Mesenchymal stem cell (in vitro differentiated cells and primary cell): ENCODE measurements at regions not wholly inside any gene's neighbourhood (a gene's known extent, or its start where the extent isn't known, plus 50 kb on each side); places are given as distances from the start of the nearest gene placed in this dataset.

Experiments used
- DNase-seq: peaks from one replicate; pipeline ENCODE4 v3.0.0-alpha.2; 2013
- H2AFZ ChIP-seq: one replicate; pipeline ENCODE4 v1.6.1; 2013; ENCODE audit warnings: low read depth, mild to moderate bottlenecking, control low read depth, inconsistent platforms, low read length, moderate library complexity
- H2AK5ac ChIP-seq: 2 replicates; pipeline ENCODE4 v1.6.1; 2013; ENCODE audit warnings: low read length, moderate library complexity, mild to moderate bottlenecking, inconsistent platforms; ENCODE audit not compliant: severe bottlenecking
- H2BK120ac ChIP-seq: one replicate; pipeline ENCODE4 v1.6.1; 2013; ENCODE audit warnings: low read depth, mild to moderate bottlenecking, inconsistent platforms, low read length, moderate library complexity
- H2BK12ac ChIP-seq, 2 experiments: one replicate each; pipeline ENCODE4 v1.6.1; 2013; ENCODE audit warnings: inconsistent platforms in 2 of 2, low read length in 2 of 2, mild to moderate bottlenecking in 2 of 2, moderate library complexity in 2 of 2, control low read depth in 1 of 2
- H2BK15ac ChIP-seq: one replicate; pipeline ENCODE4 v1.6.1; 2013; ENCODE audit warnings: mild to moderate bottlenecking, low read depth, inconsistent platforms; ENCODE audit not compliant: poor library complexity, severe bottlenecking
- H2BK5ac ChIP-seq: 2 replicates; pipeline ENCODE4 v1.6.1; 2013; ENCODE audit warnings: low read depth, mild to moderate bottlenecking, low read length, control low read depth, inconsistent platforms; ENCODE audit not compliant: poor library complexity, severe bottlenecking
- H3K14ac ChIP-seq, 2 experiments: one replicate each; pipeline ENCODE4 v1.6.1; 2013; ENCODE audit warnings: inconsistent platforms in 2 of 2, low read length in 2 of 2, control low read depth in 1 of 2, mild to moderate bottlenecking in 1 of 2, moderate library complexity in 1 of 2
- H3K18ac ChIP-seq, 2 experiments: one replicate each; pipeline ENCODE4 v1.6.1; 2013; ENCODE audit warnings: inconsistent platforms in 2 of 2, low read length in 2 of 2, control low read depth in 1 of 2, low read depth in 1 of 2, mild to moderate bottlenecking in 1 of 2
- H3K23ac ChIP-seq, 2 experiments: one replicate each; pipeline ENCODE4 v1.6.1; 2013; ENCODE audit warnings: inconsistent platforms in 2 of 2, low read length in 2 of 2, mild to moderate bottlenecking in 2 of 2, moderate library complexity in 2 of 2, control low read depth in 1 of 2
- H3K27ac ChIP-seq: 2 replicates; pipeline ENCODE4 v1.5.1; 2013; ENCODE audit warnings: mild to moderate bottlenecking, moderate library complexity, low read length, control low read depth, inconsistent platforms; ENCODE audit not compliant: poor library complexity, severe bottlenecking
- H3K27me3 ChIP-seq, 2 experiments: 2 replicates each; pipeline versions ENCODE4 v1.6.1 to v1.7.0; 2013; ENCODE audit warnings: low read length in 2 of 2, mild to moderate bottlenecking in 2 of 2, moderate library complexity in 2 of 2, control low read depth in 1 of 2, inconsistent platforms in 1 of 2; ENCODE audit not compliant: control insufficient read depth in 1 of 2, insufficient read depth in 1 of 2
- H3K36me3 ChIP-seq, 2 experiments: 2 replicates each; pipeline versions ENCODE4 v1.6.1 to v1.7.0; 2013; ENCODE audit warnings: low read length in 2 of 2, control low read depth in 1 of 2, inconsistent platforms in 1 of 2, low read depth in 1 of 2, mild to moderate bottlenecking in 1 of 2; ENCODE audit not compliant: insufficient read depth in 2 of 2, control insufficient read depth in 1 of 2
- H3K4ac ChIP-seq, 2 experiments: one replicate each; pipeline ENCODE4 v1.6.1; 2013; ENCODE audit warnings: inconsistent platforms in 2 of 2, low read length in 2 of 2, mild to moderate bottlenecking in 2 of 2, moderate library complexity in 2 of 2, control low read depth in 1 of 2, low read depth in 1 of 2
- H3K4me1 ChIP-seq: 2 replicates; pipeline ENCODE4 v1.6.1; 2013; ENCODE audit warnings: low read depth, low read length, control low read depth; ENCODE audit not compliant: control insufficient read depth, insufficient read depth
- H3K4me2 ChIP-seq: 2 replicates; pipeline ENCODE4 v1.6.1; 2013; ENCODE audit warnings: low read length, mild to moderate bottlenecking, inconsistent platforms; ENCODE audit not compliant: poor library complexity, severe bottlenecking
- H3K4me3 ChIP-seq, 2 experiments: 2 replicates each; pipeline versions ENCODE4 v1.5.1 to v1.7.0; 2013; ENCODE audit warnings: low read length in 2 of 2, mild to moderate bottlenecking in 2 of 2, control low read depth in 1 of 2, low read depth in 1 of 2; ENCODE audit not compliant: insufficient read depth in 1 of 2
- H3K79me1 ChIP-seq: replicated peaks from 2 replicates; pipeline ENCODE4 v1.6.1; 2013; ENCODE audit warnings: mild to moderate bottlenecking, control low read depth, low read length, inconsistent platforms; ENCODE audit not compliant: poor library complexity, severe bottlenecking
- H3K9ac ChIP-seq: 2 replicates; pipeline ENCODE4 v1.7.0; 2013; ENCODE audit warnings: mild to moderate bottlenecking, low read length, moderate library complexity
- H3K9me3 ChIP-seq: 2 replicates; pipeline ENCODE4 v1.7.0; 2013; ENCODE audit warnings: mild to moderate bottlenecking, low read length; ENCODE audit not compliant: control insufficient read depth
- H4K8ac ChIP-seq: one replicate; pipeline ENCODE4 v1.6.1; 2013; ENCODE audit warnings: inconsistent platforms, mild to moderate bottlenecking, low read length, moderate library complexity
- H4K91ac ChIP-seq: one replicate; pipeline ENCODE4 v1.6.1; 2013; ENCODE audit warnings: mild to moderate bottlenecking, low read length, inconsistent platforms
- WGBS: methylation state at CpG from one replicate; pipeline ENCODE4 v1.1.7; 2013; ENCODE audit warnings: mixed read lengths; 5-methylcytosine and 5-hydroxymethylcytosine counted together

DNA sequence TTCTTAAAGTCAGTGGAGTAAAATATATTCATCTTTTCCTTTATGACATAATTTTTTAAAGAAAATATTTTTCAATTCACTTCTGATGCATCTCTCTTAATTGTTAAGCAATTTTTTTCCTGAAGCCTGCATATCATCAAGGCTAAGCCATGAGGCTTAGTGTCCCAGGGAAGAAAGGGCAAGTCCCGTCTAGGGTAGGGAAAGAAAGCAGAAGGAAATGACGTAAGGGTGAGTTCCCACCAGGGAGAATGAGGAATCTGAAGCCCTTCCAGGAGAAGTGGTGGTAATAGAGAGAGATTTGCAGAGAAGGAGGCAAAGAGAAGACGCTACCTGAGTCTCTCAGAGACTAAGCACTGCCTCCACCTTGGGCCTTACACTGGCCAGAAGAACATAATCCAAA, 96.8 kb upstream of the NFE2L3 start:
- H3K9ac ChIP-seq: no peak overlapping the region
- no peak overlapping the region for H2AFZ ChIP-seq
- no peak overlapping the region for H3K23ac ChIP-seq
- H3K4me3 ChIP-seq: no peak overlapping the region
- H2BK15ac ChIP-seq: no peak overlapping the region
- no peak overlapping the region for H3K4ac ChIP-seq
- no peak overlapping the region for H3K27ac ChIP-seq
- DNase-seq: no peak
- no peaks in the 10 kb centered on the region for H3K4me1 ChIP-seq
- no peak overlapping the region for H2AK5ac ChIP-seq
- no peak overlapping the region for H4K91ac ChIP-seq
- H3K36me3 ChIP-seq: no peaks in the 10 kb centered on the region
- no peak overlapping the region for H3K14ac ChIP-seq
- no peaks in the 10 kb centered on the region for H3K9me3 ChIP-seq
- no peak overlapping the region for H3K18ac ChIP-seq
- 79% methylated on average over 2 of the region's 3 CpGs for WGBS
- peaks cover 12 to 19% of the 10 kb centered on the region in 2 experiments for H3K27me3 ChIP-seq
- H4K8ac ChIP-seq: no peak overlapping the region
- no peaks in the 10 kb centered on the region for H3K79me1 ChIP-seq
- H2BK120ac ChIP-seq: no peak overlapping the region
- no peak overlapping the region for H2BK5ac ChIP-seq
- H2BK12ac ChIP-seq: no peak overlapping the region
- no peak overlapping the region for H3K4me2 ChIP-seq

- Histone ChIP-seq H3K4ac (no peak overlapping the region), H3K79me1 (no peaks in the 10 kb centered on the region), H3K4me2 (no peak overlapping the region), H2BK5ac (no peak overlapping the region), H2AK5ac (no peak overlapping the region), H3K27ac (no peak overlapping the region), H3K23ac (no peak overlapping the region), H2BK120ac (no peak overlapping the region), H3K18ac (no peak overlapping the region), H3K4me1 (peaks cover 1% of the 10 kb centered on the region), H3K14ac (no peak overlapping the region), H3K27me3 (peaks cover 24 to 27% of the 10 kb centered on the region in 2 experiments), H3K4me3 (no peak overlapping the region), H2BK12ac (no peak overlapping the region), H3K9ac (no peak overlapping the region), H3K9me3 (no peaks in the 10 kb centered on the region), H2BK15ac (no peak overlapping the region), H4K91ac (no peak overlapping the region), H3K36me3 (no peaks in the 10 kb centered on the region), H4K8ac (no peak overlapping the region), H2AFZ (no peak overlapping the region)
- 100% methylated on average over 1 of the region's 6 CpGs for WGBS
- DNase-seq: no peak
These were observed 91.0 kb upstream of the NFE2L3 start for GRCh38 chr7:26060733-26061677.

DNA sequence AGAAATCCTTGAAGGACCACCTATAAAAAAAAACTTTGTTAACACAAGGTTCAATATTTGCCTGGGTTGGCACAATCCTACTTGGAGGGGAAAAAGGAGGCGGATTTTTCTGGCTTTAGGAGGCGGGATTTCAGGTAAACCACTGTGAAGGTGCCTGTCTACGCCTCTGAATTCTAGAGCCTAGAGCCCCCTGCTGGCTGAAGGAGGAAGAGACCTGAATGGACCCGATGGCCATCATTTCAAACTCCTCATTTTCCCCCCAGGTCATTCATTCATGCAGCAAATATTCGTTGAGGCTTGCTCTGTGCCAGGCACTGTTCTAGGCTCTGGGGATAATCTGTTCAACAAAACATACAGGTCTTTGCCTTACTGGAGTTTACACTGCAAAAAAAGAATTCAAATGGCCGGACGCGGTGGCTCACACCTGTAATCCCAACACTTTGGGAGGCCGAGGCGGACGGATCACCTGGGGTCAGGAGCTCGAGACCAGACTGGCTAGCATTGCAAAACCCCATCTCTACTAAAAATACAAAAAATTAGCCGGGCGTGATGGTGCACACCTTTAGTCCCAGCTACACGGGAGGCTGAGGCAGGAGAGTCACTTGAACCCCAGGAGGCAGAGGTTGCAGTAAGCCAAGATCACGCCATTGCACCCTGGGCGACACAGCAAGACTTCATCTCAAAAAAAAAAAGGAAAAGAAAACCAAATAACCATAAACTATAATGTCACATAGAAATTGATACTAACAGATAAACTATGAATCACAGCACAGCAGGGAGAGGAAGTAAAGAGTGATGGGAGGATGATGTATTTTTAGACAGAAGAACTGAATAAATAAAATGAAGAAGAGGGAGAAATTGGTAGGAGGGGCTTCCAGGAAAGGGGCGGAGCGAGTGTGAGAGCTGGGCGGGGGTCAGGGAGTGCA, 90.1 kb upstream of the NFE2L3 start:
- Histone ChIP-seq H2BK5ac (no peak overlapping the region), H3K4me3 (no peak overlapping the region), H3K9ac (no peak overlapping the region), H3K9me3 (no peaks in the 10 kb centered on the region), H2AFZ (no peak overlapping the region), H3K79me1 (no peaks in the 10 kb centered on the region), H2BK120ac (no peak overlapping the region), H3K27me3 (peaks cover 24 to 28% of the 10 kb centered on the region in 2 experiments), H3K36me3 (no peaks in the 10 kb centered on the region), H3K4ac (no peak overlapping the region), H4K91ac (no peak overlapping the region), H3K18ac (no peak overlapping the region), H3K23ac (no peak overlapping the region), H2BK15ac (no peak overlapping the region), H3K4me2 (no peak overlapping the region), H3K14ac (no peak overlapping the region), H3K4me1 (peaks cover 1% of the 10 kb centered on the region), H4K8ac (no peak overlapping the region), H2BK12ac (no peak overlapping the region), H2AK5ac (no peak overlapping the region), H3K27ac (no peak overlapping the region)
- peak; percentile 51 for DNase-seq
- WGBS: 66% methylated on average over 19 of the region's 20 CpGs

DNA sequence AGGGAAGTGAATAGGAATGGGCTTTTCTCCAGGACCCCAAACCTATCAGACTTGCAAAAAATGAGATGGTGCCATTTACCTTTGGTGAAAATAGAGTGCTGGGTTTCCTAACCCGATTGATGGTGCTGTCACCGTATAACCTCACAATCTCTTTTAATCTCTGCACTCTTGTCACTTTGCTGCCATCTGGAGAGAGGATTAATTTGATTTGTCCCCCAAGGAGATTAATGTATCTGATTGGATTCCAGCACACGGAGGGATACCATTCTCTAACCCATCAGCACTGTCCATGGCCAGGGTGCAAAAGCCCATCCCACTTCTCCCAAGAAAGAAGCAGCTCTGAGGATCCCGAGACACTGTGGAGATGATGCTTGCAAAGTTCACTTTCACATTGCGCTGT, 86.3 kb upstream of the NFE2L3 start:
- Histone ChIP-seq H3K9me3 (no peaks in the 10 kb centered on the region), H3K14ac (no peak overlapping the region), H2BK5ac (no peak overlapping the region), H3K4me2 (no peak overlapping the region), H2BK12ac (no peak overlapping the region), H3K9ac (no peak overlapping the region), H3K27me3 (peaks cover 18 to 22% of the 10 kb centered on the region in 2 experiments), H2AFZ (no peak overlapping the region), H3K4me1 (peaks cover 1% of the 10 kb centered on the region), H3K4me3 (no peak overlapping the region), H4K8ac (no peak overlapping the region), H3K79me1 (no peaks in the 10 kb centered on the region), H3K18ac (no peak overlapping the region), H3K27ac (no peak overlapping the region), H3K36me3 (no peaks in the 10 kb centered on the region), H3K23ac (no peak overlapping the region), H3K4ac (no peak overlapping the region), H4K91ac (no peak overlapping the region), H2AK5ac (no peak overlapping the region), H2BK15ac (no peak overlapping the region), H2BK120ac (no peak overlapping the region)
- no peak for DNase-seq
- 61% methylated on average over 4 of the region's 5 CpGs for WGBS
